ENCODE measurements at regions not wholly inside any gene's neighbourhood (a gene's known extent, or its start where the extent isn't known, plus 50 kb on each side); places are given as distances from the start of the nearest gene placed in this dataset.

GRCh38 chr2:8541223-8541622 is 140.6 kb upstream of the ID2 start:
- no peak for DNase-seq

DNA sequence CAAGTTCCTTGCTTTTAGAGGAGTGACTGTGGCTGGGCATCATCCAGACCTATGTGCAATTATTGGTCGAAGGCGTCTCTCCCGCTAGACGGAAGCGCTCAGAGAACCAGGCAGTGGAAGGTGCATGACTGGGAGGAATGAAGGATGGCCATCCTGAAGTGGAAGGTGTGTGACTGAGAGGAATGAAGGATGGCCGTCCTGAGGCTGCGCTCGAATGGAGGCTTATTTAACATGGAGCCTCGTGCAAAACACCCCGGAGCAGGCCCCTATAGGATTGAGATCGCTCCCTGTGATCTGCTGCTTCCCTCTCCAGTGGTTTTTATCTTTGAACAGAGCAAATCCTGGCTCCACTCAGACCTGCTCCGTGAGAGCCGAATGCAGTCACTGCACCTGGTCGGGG is 140.2 kb upstream of the ID2 start:
- DNase-seq: no peak

- DNase-seq: no peak
Measured at GRCh38 chr2:8542381-8543059, 139.3 kb upstream of the ID2 start.

- DNase-seq: no peak
Measured at GRCh38 chr2:8543060-8543382, 138.8 kb upstream of the ID2 start.

DNA sequence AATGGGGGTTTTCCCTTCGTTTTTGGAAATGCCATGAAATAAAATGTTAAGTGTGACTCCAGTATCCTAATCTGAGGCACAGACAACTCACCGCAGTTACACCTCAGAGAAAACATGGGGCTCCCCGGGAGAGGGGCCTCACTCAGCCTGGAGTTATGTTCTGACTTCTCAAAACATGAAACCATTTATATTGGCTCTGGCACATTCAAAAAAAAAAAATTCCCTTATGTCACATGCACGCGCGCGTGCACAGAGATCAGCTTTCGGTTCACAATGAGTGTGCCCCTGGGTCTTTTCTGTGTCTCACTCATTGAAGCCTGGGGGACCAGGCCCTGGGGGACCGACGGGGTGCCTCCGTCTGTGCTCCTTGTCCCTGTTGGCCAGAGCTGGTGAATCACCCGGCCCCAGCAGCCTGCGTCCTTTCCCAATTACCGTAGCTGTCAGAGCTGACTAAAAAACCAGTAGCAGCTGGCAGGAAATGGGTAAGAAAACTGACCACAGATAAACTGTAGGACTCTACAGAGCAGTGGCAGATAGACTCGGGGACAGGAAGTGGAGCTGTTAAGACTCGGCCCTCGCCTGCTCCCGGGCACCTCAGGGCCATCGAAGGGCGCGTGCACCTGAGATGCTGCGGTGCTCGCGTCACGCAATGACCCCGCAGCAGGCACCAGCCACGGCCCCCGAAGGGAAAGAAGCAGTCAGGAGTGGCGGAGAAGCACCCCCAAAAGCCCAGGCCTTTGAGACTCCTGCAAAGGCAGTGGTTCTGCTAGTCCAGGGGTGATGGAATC is 138.3 kb upstream of the ID2 start:
- DNase-seq: no peak

GRCh38 chr2:8544171-8544785 is 137.6 kb upstream of the ID2 start:
- DNase-seq: no peak

DNA sequence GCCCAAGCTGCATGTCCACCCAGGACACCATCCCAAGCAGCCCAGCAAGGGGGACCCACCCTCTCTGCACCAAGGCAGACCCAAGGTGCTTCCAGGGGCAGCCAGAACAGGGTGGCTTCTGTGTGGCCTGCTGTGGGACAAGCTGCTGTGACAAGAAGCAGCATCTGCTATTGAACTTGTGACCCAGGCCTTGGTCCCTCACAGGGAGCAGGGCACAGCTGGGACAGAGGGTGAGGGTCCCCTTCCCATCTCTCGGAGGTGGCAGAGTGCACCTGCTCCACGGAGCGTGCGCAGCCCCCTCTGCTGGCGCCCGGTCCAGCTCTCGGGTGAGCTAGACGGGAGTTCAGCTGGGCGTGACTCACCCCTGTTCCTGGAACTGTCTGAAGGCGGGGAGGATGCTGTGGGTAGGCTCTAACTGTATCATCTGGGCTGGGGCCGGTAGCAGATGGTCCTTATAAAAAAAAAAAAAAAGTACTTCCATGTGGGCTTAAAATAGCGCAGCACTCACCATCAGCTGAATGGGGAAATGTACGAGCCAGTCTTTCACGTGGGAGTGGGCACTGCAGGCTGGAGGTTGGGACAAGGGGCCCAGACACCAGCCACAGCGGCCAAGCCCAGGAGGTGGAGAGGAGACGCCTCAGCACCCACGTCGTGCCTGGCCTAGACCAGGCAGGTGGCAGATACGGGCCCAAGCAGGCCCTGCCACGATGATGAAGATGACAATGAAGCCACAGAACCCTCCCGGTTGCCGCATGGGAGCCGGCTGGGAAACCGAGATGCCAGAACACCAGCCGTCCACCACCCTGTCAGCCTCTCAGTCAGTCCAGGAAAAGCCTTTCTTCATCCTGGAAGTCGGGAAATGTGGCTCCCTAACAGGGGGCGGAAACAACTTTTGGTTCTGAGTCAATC is 136.8 kb upstream of the ID2 start:
- peak; percentile 39 to 71 for DNase-seq

GRCh38 chr2:8545695-8546611 is 135.9 kb upstream of the ID2 start:
- no peak for DNase-seq

GRCh38 chr2:8546612-8547283 is 135.1 kb upstream of the ID2 start:
- DNase-seq: peak; percentile 27 to 55

DNA sequence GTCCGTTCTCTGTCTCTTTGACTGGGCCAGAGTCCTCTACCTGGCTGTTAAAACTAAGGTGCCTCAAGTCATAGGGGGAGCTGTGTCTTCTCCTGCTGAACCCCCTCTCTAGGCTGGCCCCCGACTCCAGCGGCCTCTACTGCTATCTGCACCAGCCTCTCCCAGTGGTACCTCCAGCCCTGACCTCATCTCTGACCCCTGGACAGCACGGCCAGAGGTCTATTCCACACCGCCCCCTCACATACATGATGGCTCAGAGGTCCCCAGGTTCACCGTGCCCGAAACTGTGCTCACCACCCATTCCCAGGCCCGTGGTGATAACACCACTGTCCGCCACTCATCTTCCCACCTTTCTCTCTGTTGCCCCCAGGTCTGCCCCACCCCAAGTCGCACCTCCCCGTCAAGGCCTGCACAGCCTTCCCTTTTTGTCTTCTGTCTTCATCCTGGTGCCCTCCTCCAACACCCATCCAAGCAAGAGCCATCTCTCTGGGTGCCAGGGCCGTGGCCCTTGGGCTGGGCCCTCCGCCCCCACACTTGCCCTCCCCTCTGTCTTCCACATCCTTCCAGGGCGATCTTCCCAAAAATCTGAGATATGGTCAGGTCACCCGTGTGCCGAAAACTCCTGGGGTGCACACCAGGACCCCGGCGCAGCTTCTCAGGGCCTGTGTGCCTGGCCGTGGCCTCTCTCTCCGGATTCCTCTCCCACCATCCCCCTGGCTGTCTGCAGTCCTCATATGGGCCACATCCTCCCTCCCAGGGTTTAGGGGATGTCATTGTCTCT is 134.4 kb upstream of the ID2 start:
- no peak for DNase-seq

DNA sequence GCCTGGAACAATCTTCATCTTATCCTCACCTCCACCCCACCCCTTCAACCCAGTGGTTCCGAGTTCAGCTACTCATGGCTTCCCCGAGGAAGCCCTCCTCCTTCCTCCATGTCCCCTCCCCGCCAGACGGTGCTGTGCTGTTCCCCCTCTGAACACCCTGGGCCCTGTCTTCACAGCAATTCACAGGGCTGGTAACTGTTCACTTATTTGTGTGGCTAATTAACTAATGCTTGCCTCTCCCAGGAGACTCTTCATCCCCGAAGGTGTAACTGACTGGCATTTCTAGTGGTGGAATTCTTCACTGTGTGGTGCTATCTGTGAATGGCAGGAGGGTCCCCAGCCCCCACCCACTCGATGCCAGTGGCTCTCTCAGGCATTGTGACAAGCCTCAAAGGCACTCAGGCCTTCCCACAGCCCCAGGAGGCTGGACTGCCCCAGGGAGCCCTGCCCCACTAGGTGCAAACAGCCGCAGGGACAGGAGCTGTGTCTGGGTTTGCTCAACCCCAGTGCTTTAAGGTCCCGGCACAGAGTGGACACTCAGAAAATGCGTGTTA is 133.7 kb upstream of the ID2 start:
- DNase-seq: peak in 1 of 2 experiments; percentile 40

- peak; percentile 26 to 58 for DNase-seq
Measured at GRCh38 chr2:8548619-8549150, 133.2 kb upstream of the ID2 start.

DNA sequence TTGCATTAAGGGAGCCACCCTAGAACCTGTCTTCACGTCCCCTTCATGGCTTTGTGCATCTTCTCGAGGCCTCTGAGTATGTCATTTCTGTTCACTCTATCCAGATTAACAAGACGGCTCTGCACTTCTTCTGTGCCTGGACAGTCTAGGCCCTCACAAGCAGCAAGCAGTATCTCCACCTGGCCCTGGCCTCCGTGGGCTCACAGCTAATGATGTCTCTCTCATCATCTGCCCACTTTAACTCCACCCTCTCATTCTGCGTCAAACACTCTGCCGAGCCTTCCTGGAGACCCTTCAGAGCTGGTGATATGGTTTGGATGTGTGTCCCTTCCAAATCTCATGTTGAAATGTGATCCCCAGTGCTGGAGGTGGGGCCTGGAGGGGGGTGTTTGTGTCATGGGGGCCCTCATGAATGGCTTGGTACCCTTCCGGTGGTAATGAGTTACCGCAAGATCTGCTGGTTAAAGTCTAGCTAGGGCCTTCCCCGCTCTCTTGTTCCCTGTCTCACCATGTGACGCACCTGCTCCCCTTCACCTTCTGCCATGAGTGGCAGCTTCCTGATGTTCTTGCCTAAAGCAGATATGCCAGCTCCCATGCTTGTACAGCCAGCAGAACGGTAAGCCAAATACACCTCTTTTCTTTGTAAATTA is 132.5 kb upstream of the ID2 start:
- no peak for DNase-seq

GRCh38 chr2:8549942-8550341 is 131.9 kb upstream of the ID2 start:
- no peak for DNase-seq

DNA sequence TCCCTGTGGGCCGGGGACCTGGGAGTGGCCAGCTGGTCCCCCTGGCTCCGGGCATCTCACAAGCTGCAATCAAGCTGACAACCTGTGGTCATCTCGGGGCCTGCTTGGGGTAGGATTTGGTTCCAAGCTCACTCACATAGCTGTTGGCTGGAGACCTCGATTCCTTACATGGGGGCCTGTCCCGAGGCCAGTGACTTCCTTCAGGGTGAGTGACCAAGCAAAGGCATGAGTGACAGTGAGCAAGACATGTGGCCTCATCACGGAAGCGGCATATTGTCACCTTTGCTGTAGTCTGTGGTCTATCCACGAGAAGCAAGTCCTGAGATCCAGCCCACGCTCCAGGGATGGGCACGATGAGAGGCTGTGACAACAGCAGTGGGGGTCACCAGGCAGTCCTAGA is 131.4 kb upstream of the ID2 start:
- no peak for DNase-seq

GRCh38 chr2:8550937-8551621 is 130.8 kb upstream of the ID2 start:
- no peak for DNase-seq

DNA sequence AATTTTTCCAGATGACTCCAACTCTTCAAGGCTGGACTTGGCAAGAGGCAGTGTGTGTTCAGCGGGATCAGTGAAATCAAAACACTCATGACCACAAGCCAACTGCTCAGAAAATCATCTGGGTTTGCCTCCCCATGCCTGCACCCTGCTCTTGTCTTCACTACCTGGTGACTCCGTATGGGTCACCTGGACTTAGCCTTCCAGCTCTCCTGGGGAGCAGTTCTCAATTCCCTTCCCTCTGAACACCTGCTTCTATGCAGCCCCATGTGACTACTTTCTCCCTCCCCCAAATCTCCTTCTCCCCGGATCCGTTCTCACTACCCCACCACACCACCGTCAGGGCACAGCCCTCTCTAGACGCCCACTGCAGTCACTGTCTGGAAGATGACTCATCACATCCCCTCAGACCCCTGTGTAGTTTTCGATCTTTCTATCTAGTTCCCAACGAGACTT is 130.2 kb upstream of the ID2 start:
- DNase-seq: peak in 1 of 2 experiments; percentile 44

GRCh38 chr2:8552293-8552801 is 129.5 kb upstream of the ID2 start:
- peak; percentile 85 to 96 for DNase-seq
